Activated B cell treated with CpG ODN at 0.5 μM for 24 hours (primary cell): ENCODE measurements at regions not wholly inside any gene's neighbourhood (a gene's known extent, or its start where the extent isn't known, plus 50 kb on each side); places are given as distances from the start of the nearest gene placed in this dataset.

Source experiments
- ATAC-seq: fragments of 200-7000 bp; cut with Tn5 transposase; one replicate; pipeline ENCODE4 v1.10.0; 2021; ENCODE audit warnings: low read depth, mild to moderate bottlenecking, moderate library complexity
- CTCF ChIA-PET: fragments of 350-600 bp; sonication (Branson Sonifier 250); formaldehyde crosslinking; loops from one replicate; lab custom pipeline; 2021; ENCODE audit warnings: antibody characterized with exemption; lab: Charles Lee
- POLR2A ChIA-PET: fragments of 350-600 bp; sonication (Branson Sonifier 250); formaldehyde crosslinking; loops from one replicate; lab custom pipeline; 2021; ENCODE audit warnings: antibody characterized with exemption; lab: Charles Lee
- DNase-seq: peaks from one replicate; pipeline ENCODE4 v3.0.0; 2022
- H3K27ac Mint-ChIP-seq: one replicate; pipeline ENCODE4 v1.8.0; 2020; ENCODE audit warnings: mixed read lengths
- H3K27me3 Mint-ChIP-seq: one replicate; pipeline ENCODE4 v1.8.0; 2021; ENCODE audit warnings: mixed read lengths
- H3K36me3 Mint-ChIP-seq: one replicate; pipeline ENCODE4 v1.8.0; 2021; ENCODE audit warnings: low read depth, mixed read lengths
- H3K4me1 Mint-ChIP-seq: one replicate; pipeline ENCODE4 v1.8.0; 2021; ENCODE audit warnings: mixed read lengths
- H3K4me3 Mint-ChIP-seq: one replicate; pipeline ENCODE4 v1.8.0; 2020; ENCODE audit warnings: mild to moderate bottlenecking, mixed read lengths
- H3K9me3 Mint-ChIP-seq: one replicate; pipeline ENCODE4 v1.8.0; 2020; ENCODE audit warnings: mixed read lengths
- CTCF ChIP-seq: fragments of 200-600 bp; IDR thresholded peaks from one replicate; pipeline ENCODE4 v1.8.0; 2022; ENCODE audit warnings: antibody characterized with exemption, mild to moderate bottlenecking
- intact Hi-C: fragments of 100-400 bp; cut with micrococcal nuclease; formaldehyde crosslinking; loops from one replicate; pipeline ENCODE4 v1.15.1; 2024

GRCh38 chr4:27518876-27519275, 658.2 kb downstream of the STIM2 start:
- ATAC-seq (no peak), DNase-seq (no peak)
- H3K27me3 Mint-ChIP-seq: no peaks in the 10 kb centered on the region
- TF ChIP-seq CTCF: no peak
- no peak overlapping the region for H3K27ac Mint-ChIP-seq
- H3K4me3 Mint-ChIP-seq: no peak overlapping the region
- intact Hi-C loops: no loop called here
- H3K4me1 Mint-ChIP-seq: no peaks in the 10 kb centered on the region
- CTCF ChIA-PET: no interaction called here
- H3K9me3 Mint-ChIP-seq: peaks cover 4% of the 10 kb centered on the region
- POLR2A ChIA-PET: no interaction called here
- H3K36me3 Mint-ChIP-seq: no peaks in the 10 kb centered on the region

DNA sequence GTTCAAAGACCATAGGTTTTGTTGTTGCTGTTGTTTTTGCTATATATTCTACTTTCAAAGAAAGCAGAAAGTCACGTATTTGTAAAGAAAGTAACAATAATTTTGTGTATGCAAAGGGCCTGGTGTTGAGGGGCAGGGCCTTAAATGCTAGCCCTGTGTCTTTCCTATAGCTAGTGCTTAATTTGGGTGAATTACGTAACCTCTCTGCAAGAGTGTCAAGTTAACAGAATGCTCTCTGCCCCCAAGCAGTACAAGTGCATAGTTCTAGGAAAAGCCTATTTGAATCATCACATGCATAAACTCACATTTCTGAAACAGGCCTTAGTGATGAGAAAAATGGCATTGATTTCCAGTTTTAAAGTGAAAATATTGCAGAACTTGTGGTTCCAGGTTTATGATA, 663.6 kb downstream of the STIM2 start:
- H3K4me1 Mint-ChIP-seq: no peaks in the 10 kb centered on the region
- no peaks in the 10 kb centered on the region for H3K27me3 Mint-ChIP-seq
- ChIA-PET POLR2A (no interaction called here), CTCF (no interaction called here)
- no peak overlapping the region for H3K4me3 Mint-ChIP-seq
- no peaks in the 10 kb centered on the region for H3K36me3 Mint-ChIP-seq
- no peak for ATAC-seq
- intact Hi-C loops: no loop called here
- TF ChIP-seq CTCF: no peak
- no peaks in the 10 kb centered on the region for H3K9me3 Mint-ChIP-seq
- DNase-seq: no peak
- H3K27ac Mint-ChIP-seq: no peak overlapping the region

- Mint-ChIP-seq H3K9me3 (peaks cover 4% of the 10 kb centered on the region), H3K4me3 (no peak overlapping the region), H3K27me3 (no peaks in the 10 kb centered on the region), H3K27ac (no peak overlapping the region), H3K36me3 (no peaks in the 10 kb centered on the region), H3K4me1 (no peaks in the 10 kb centered on the region)
- ATAC-seq (no peak), DNase-seq (no peak)
- ChIA-PET CTCF (no interaction called here), POLR2A (no interaction called here)
- TF ChIP-seq CTCF: no peak
- intact Hi-C loops: no loop called here
Measured at GRCh38 chr4:27534488-27534887, 673.8 kb downstream of the STIM2 start.

GRCh38 chr4:27568236-27568951, 707.8 kb downstream of the STIM2 start:
- ChIA-PET POLR2A (no interaction called here), CTCF (no interaction called here)
- intact Hi-C loops: no loop called here
- Mint-ChIP-seq H3K27me3 (no peaks in the 10 kb centered on the region), H3K27ac (no peak overlapping the region), H3K36me3 (no peaks in the 10 kb centered on the region), H3K4me3 (no peak overlapping the region), H3K9me3 (no peaks in the 10 kb centered on the region), H3K4me1 (no peaks in the 10 kb centered on the region)
- no peak for TF ChIP-seq CTCF
- DNase-seq (no peak), ATAC-seq (no peak)

- no peaks in the 10 kb centered on the region for H3K27me3 Mint-ChIP-seq
- ATAC-seq (no peak), DNase-seq (no peak)
- no peak overlapping the region for H3K4me3 Mint-ChIP-seq
- H3K4me1 Mint-ChIP-seq: no peaks in the 10 kb centered on the region
- ChIA-PET POLR2A (no interaction called here), CTCF (no interaction called here)
- intact Hi-C loops: no loop called here
- no peak for TF ChIP-seq CTCF
- H3K36me3 Mint-ChIP-seq: no peaks in the 10 kb centered on the region
- no peak overlapping the region for H3K27ac Mint-ChIP-seq
- peaks cover 2% of the 10 kb centered on the region for H3K9me3 Mint-ChIP-seq
Measured at GRCh38 chr4:27568952-27569319, 708.3 kb downstream of the STIM2 start.
